GM19328 (cell line): ENCODE measurements at regions not wholly inside any gene's neighbourhood (a gene's known extent, or its start where the extent isn't known, plus 50 kb on each side); places are given as distances from the start of the nearest gene placed in this dataset.

Experiments used
- ATAC-seq: cut with Tn5 transposase; IDR thresholded peaks from one replicate; pipeline ENCODE4 v1.9.1; 2021; ENCODE audit warnings: mild to moderate bottlenecking, moderate library complexity; ENCODE audit not compliant: unreplicated experiment

GRCh38 chr2:8162552-8162951 lies 519.3 kb upstream of the ID2 start:
- no peak for ATAC-seq

DNA sequence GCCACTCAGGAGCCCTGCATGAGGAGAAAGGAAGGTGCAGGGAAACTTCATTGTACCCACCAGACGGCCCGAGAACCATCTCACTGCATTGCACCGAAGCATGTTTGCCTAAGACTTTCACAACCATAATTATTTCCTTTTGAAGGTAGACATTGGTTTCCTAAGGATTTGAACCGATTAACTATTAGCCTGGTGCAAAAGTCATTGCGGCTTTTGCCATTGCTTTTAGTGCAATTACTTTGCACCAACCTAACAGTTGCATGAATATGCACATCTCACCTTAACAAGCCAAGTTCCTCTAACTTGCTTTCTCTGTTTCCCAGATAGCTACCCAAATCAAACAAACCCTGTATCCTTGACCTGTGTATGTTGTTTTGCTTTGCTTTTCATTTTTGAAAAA lies 516.3 kb upstream of the ID2 start:
- ATAC-seq = no peak

DNA sequence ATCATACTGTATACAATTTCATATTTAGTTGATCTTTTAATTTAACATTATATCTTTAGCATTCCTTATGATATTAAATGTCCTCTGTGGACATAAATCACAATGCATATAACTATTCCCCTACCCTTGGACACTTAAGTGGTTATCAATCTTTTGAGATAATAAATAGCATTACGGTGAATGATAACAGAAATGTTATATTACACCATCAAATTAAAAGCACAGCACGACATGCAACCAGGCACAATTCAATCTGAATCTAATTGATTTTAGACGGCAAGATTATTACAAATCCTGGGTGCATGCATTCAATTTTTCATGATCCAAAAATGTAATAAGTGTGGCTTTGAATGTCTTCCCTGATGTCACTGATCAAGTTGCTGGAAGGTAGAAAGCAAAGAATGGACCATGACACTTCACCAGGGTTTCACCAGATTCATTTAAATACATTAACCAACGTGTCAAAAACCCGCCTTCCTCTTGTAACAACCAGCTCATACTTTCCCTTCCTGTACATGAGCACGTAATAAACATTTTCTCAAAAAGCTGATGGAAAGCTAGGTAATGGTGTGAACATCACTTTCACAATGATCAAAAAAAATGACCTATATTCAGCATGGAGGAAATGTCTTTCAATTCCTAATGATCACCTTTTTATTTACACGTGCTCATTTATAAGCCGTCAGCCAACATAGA lies 513.7 kb upstream of the ID2 start:
- no peak for ATAC-seq

- no peak for ATAC-seq
These were observed 512.9 kb upstream of the ID2 start for GRCh38 chr2:8168876-8169424.

- ATAC-seq = no peak
These were observed 512.4 kb upstream of the ID2 start for GRCh38 chr2:8169443-8169842.

GRCh38 chr2:8170552-8171327 lies 511.1 kb upstream of the ID2 start:
- no peak for ATAC-seq

DNA sequence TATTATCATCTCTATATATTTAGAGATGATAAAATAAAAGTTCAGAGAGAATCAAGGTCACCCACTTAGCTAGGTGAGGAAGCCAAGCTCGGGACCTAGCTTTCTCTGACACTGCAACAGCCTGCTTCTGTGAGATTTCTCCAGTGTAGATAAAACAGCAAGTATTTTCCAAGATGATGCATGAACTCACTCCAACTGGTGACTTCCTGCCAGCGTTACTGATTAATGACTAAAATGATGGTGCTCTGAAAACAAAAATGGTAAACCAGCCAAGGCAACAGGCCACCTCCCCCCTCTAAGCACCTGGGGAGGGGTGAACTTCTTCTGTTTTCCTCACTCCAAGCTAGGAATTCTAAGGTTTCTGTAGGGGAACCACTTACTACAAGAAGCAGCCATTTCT lies 510.2 kb upstream of the ID2 start:
- no peak for ATAC-seq

DNA sequence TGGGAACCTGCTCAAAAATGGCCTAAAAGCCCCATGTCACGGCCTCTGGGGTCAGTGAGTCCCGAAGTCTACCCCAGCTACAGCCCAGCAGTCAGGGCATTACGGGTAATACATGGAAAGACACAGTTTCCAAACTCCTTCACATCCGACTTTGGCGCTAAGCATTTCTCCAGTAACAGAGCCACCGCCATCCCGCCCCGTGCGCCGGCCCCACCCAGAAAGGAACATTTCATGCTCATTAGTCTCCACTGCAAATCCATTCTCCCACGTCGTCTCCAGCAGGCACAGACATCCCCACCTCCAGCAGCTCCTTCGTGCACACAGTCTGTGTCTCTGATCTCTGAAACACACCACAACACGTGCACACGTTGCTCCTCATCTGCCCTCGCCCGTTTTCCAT lies 509.2 kb upstream of the ID2 start:
- ATAC-seq = no peak

GRCh38 chr2:8174641-8175257 lies 507.1 kb upstream of the ID2 start:
- ATAC-seq = no peak

GRCh38 chr2:8176887-8177286 lies 505.0 kb upstream of the ID2 start:
- no peak for ATAC-seq

DNA sequence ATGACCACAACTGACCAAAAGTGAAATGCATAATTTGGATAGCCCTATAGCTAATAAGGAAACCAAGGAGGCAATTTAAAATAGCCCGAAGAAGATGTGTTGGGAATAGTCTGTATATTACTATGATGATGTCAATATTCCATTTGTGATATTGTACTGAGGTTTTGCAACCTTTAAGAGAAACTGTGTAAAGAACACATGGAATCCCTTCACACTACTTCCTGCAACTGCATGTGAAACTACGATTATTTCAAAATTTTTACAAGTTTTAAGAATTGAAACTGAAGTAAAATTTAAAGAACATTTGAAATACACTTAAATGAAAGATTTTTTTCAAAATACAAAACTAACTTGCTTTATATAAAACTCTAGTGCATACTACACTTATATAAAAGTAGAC lies 504.3 kb upstream of the ID2 start:
- no peak for ATAC-seq

- ATAC-seq = no peak
These were observed 502.9 kb upstream of the ID2 start for GRCh38 chr2:8178911-8179310.

GRCh38 chr2:8189316-8189715 lies 492.5 kb upstream of the ID2 start:
- ATAC-seq = no peak

DNA sequence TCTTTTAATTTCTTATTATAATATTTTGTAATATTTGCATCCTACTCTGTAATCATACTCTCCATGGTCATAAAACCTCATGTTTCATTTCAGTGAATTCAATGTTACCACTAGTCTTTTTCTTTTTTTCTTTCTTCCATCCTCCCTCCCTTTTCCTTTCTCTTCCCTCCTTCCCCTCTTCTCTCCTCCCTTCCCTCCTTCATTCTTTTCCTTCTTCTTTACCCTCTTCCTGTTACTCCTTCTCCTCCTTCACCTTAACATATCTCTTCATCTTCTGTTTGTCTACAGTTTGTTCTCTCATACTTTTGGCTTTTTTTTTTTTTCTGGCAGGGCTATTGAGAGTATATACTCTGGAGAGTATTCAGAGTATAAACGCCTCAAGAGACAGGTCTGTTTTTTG lies 491.6 kb upstream of the ID2 start:
- no peak for ATAC-seq

DNA sequence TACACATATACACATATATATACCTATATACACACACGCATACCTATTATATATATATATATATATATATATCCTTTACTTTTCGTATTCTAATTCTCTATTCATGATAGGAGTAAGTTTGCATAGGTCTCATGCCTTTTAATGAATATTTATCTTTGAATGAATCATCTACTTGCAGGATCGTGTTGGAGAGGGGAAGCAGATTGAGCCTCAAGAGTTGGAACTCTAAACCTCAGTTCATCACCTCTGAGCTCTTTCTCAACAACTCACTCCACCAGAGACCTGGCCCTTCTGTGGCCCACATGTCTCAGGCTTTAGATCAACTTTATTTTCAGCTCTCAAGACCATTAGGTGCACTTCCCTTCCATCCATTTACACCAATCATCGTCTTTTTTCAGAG lies 490.4 kb upstream of the ID2 start:
- no peak for ATAC-seq

GRCh38 chr2:8193146-8193545 lies 488.7 kb upstream of the ID2 start:
- no peak for ATAC-seq

DNA sequence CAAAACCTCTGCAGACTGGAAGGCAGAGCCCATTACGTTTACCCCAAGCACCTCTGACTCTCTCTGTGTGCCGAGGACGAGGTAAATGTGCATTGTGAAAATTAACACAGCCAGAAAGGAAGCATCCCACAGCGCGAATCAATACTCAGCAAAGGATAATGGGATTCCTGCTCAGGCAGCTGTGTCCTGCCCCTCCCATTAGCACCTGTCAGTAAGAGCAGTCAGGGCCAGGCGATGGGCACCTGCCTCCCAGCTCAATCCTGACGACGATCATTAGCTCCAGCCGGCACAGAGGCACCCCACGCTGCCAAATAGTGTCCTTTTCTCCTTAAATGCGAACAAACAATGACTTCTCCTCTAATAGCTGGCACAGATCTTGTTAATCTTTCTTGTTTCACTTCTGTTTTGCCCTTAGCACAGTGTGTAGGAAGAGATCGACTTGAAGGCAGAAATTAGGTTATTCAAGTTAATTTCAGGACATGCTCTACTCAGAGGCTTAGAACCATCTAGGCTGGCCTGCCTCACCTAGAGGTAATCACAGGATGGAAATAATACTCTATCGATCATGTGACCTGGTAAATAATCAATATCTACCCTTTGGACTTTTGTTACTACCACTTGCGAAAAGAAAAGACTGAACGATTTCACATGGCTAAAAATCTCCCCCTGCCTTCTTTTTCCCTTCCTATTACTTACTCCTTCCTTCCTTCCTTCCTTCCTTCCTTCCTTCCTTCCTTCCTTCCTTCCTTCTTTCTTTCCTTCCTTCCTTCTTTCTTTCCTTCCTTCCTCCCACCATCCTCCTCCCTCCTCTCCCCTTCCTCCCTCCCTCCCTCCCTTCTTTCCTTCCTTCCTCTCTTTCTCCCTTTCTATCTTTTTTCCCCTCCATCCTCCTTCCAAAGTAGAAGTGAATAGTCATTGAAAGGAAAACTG lies 487.9 kb upstream of the ID2 start:
- ATAC-seq = no peak

GRCh38 chr2:8195784-8196183 lies 486.1 kb upstream of the ID2 start:
- no peak for ATAC-seq

DNA sequence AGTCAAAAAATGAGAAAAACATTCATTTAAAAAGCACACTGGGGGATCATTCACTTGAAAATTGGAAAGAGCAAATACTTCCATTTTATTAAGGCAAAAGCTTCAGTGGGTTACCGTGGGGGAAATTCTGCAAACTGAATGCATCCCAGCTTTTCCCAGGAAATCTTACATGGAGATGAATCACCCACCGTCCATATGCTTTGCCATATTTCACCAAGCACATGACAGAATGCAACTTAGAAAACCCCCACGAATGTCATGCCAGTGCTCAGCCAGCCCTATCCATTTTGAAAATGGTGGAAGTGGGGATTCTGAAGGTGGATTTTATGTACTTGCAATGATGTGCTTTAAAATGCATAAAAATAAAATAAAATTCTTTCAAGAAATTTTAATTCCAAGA lies 485.5 kb upstream of the ID2 start:
- no peak for ATAC-seq

- no peak for ATAC-seq
These were observed 484.8 kb upstream of the ID2 start for GRCh38 chr2:8197101-8197500.

DNA sequence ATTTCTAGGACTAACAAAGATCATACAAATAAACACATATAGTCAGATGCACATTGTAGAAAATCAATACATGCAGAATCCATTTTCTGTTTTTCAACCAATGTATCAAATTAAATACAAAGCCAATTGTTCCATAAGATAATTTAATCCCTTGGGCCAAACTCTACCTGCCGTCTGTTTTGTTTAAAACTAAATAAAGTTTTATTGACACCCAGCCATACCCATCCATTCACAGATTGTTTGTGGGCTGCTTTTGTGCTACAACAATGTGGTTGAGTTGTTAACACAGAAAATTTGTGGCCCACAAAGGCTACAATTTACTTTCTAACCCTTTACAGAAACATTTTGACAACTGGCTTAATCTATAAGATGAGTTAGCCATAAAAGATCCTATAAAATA lies 484.0 kb upstream of the ID2 start:
- ATAC-seq = no peak
